ENCODE measurements at regions not wholly inside any gene's neighbourhood (a gene's known extent, or its start where the extent isn't known, plus 50 kb on each side); places are given as distances from the start of the nearest gene placed in this dataset.
A peak's percentile ranks its signal among the peaks of the same experiment; 100 is the strongest.
"Not testable (repeated sequence)": the region's sequence is repeated elsewhere in the genome, so short reads cannot be mapped to it uniquely, and the experiment has no call there.

GRCh38 chr21:28590026-28590425, 402.7 kb downstream of the LTN1 start:
- no peak for TF ChIP-seq ZFX (IDR thresholded peaks at IDR 0.05)
- no peak for TF ChIP-seq CTCF (conservative IDR thresholded peaks at IDR 0.05)
- no peak overlapping the region for H3K27ac ChIP-seq

GRCh38 chr21:28588997-28589396, 403.7 kb downstream of the LTN1 start:
- no peak for TF ChIP-seq CTCF (conservative IDR thresholded peaks at IDR 0.05)
- H3K27ac ChIP-seq, result peak overlapping the region; percentile 26

GRCh38 chr21:28587748-28588147, 404.9 kb downstream of the LTN1 start:
- no peak for TF ChIP-seq ZFX (IDR thresholded peaks at IDR 0.05)
- TF ChIP-seq CTCF (conservative IDR thresholded peaks at IDR 0.05), result peak; percentile 11
- no peak overlapping the region for H3K27ac ChIP-seq

DNA sequence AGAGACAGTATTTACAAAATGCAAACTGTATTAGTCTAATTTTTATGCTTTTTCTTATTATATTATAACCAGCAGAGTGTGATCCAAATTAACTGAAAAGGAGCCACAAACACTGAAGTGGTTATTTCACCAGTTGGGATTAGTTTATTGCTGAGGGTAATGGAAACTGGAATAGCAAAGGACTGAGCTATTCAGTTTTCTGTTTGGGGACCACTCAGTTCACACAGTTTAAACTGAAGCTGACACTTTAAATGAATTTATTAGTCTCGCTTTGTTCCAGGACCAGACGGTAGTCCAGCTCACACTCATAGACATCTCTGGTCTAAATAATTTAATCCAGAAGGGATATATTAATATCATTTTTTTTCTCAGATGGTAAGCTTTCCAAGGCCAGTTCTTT, 410.7 kb downstream of the LTN1 start:
- TF ChIP-seq CTCF (conservative IDR thresholded peaks at IDR 0.05) (no peak), ZFX (IDR thresholded peaks at IDR 0.05) (no peak)
- H3K27ac ChIP-seq, result no peak overlapping the region

DNA sequence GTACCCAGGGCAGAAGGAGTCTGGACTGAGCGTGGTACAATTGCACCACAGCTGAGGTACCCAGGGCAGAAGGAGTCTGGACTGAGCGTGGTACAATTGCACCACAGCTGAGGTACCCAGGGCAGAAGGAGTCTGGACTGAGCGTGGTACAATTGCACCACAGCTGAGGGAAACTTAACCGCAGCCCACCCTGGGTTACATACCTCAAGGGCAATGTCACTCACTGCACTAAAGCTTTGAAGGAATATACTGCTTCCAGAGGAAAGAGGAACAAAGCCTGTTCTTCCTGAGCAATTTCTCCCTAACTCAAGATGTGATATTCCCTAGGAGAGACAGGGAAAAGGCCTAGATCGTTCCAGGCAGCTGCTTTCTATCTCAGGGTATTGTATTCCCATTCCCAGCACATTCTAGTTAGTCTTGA, 411.4 kb downstream of the LTN1 start:
- H3K27ac ChIP-seq, result not testable (repeated sequence)

- no peak overlapping the region for H3K27ac ChIP-seq
- TF ChIP-seq CTCF (conservative IDR thresholded peaks at IDR 0.05) (no peak), ZFX (IDR thresholded peaks at IDR 0.05) (no peak)
Observed at GRCh38 chr21:28580585-28580984, 412.1 kb downstream of the LTN1 start.

GRCh38 chr21:28579986-28580550, 412.6 kb downstream of the LTN1 start:
- no peak overlapping the region for H3K27ac ChIP-seq
- no peak for TF ChIP-seq CTCF (conservative IDR thresholded peaks at IDR 0.05)
- no peak for TF ChIP-seq ZFX (IDR thresholded peaks at IDR 0.05)

DNA sequence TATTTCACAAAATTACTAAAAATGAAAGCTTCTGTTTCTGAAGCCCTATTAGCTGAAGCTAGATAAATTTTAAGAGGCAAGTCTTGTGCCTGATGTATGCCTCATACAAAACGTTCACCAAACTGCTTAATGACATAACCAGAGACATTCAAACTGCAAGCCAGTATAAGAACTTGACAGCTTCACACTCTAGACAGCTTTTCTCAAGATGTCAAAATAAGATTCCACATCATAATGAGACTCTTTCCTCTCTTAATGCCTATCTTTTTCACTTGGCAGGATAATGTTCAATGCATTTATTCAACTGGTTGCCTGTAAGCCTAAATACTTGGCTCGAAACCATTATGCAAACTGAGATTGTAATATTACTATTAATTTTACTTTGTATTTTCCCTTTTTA, 424.0 kb downstream of the LTN1 start:
- no peak overlapping the region for H3K27ac ChIP-seq
- TF ChIP-seq CTCF (conservative IDR thresholded peaks at IDR 0.05) (no peak), ZFX (IDR thresholded peaks at IDR 0.05) (no peak)

- H3K27ac ChIP-seq, result not testable (repeated sequence)
Observed at GRCh38 chr21:28563933-28564332, 428.7 kb downstream of the LTN1 start.
